ENCODE measurements at regions not wholly inside any gene's neighbourhood (a gene's known extent, or its start where the extent isn't known, plus 50 kb on each side); places are given as distances from the start of the nearest gene placed in this dataset.

DNA sequence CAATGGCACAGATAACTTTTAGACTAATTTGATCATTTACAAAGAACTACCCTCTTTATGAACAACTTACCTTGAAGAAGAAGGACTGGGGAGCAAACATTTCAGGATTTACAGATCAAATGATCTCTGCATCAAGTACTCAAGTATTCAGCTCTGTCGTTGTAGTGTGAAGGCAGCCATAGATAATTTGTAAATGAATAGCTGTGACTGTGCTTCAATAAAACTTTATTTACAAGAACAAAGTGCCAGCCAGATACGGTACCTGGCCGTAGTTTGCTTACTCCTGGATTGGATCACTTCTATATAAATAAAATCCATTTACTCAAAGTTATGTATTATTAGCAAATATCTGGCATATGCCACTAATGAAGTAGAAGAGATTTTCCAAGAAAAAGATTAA lies 388.2 kb upstream of the SEMA3A start:
- no peak for ATAC-seq

GRCh38 chr7:84578825-84579224 lies 384.2 kb upstream of the SEMA3A start:
- ATAC-seq, result no peak
- TF ChIP-seq, protein P1, sequence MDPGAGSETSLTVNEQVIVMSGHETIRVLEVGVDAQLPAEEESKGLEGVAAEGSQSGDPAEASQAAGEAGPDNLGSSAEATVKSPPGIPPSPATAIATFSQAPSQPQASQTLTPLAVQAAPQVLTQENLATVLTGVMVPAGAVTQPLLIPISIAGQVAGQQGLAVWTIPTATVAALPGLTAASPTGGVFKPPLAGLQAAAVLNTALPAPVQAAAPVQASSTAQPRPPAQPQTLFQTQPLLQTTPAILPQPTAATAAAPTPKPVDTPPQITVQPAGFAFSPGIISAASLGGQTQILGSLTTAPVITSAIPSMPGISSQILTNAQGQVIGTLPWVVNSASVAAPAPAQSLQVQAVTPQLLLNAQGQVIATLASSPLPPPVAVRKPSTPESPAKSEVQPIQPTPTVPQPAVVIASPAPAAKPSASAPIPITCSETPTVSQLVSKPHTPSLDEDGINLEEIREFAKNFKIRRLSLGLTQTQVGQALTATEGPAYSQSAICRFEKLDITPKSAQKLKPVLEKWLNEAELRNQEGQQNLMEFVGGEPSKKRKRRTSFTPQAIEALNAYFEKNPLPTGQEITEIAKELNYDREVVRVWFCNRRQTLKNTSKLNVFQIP (CRISPR knock-in tag; IDR thresholded peaks at IDR 0.05; ENCODE audit: borderline replicate concordance, low read depth), result no peak
- TF ChIP-seq, protein P2, sequence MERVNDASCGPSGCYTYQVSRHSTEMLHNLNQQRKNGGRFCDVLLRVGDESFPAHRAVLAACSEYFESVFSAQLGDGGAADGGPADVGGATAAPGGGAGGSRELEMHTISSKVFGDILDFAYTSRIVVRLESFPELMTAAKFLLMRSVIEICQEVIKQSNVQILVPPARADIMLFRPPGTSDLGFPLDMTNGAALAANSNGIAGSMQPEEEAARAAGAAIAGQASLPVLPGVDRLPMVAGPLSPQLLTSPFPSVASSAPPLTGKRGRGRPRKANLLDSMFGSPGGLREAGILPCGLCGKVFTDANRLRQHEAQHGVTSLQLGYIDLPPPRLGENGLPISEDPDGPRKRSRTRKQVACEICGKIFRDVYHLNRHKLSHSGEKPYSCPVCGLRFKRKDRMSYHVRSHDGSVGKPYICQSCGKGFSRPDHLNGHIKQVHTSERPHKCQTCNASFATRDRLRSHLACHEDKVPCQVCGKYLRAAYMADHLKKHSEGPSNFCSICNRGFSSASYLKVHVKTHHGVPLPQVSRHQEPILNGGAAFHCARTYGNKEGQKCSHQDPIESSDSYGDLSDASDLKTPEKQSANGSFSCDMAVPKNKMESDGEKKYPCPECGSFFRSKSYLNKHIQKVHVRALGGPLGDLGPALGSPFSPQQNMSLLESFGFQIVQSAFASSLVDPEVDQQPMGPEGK (CRISPR knock-in tag; IDR thresholded peaks at IDR 0.05; ENCODE audit: borderline replicate concordance), result no peak
- TF ChIP-seq ZNF70 (CRISPR knock-in tag; IDR thresholded peaks at IDR 0.05) (no peak), OSR1 (CRISPR knock-in tag; IDR thresholded peaks at IDR 0.05) (no peak), ZNF565 (CRISPR knock-in tag; conservative IDR thresholded peaks at IDR 0.05; ENCODE audit: low read depth) (no peak), PPARA (CRISPR knock-in tag; IDR thresholded peaks at IDR 0.05; ENCODE audit: borderline replicate concordance) (no peak), GLIS3 (CRISPR knock-in tag; IDR thresholded peaks at IDR 0.05) (no peak), ZNF8 (CRISPR knock-in tag; IDR thresholded peaks at IDR 0.05) (no peak), RARB (CRISPR knock-in tag; IDR thresholded peaks at IDR 0.05) (no peak), CSRNP3 (CRISPR knock-in tag; IDR thresholded peaks at IDR 0.05) (no peak), ZFP30 (CRISPR knock-in tag; IDR thresholded peaks at IDR 0.05) (no peak), ZC3H10 (CRISPR knock-in tag; IDR thresholded peaks at IDR 0.05) (no peak)
- TF ChIP-seq, protein P3, sequence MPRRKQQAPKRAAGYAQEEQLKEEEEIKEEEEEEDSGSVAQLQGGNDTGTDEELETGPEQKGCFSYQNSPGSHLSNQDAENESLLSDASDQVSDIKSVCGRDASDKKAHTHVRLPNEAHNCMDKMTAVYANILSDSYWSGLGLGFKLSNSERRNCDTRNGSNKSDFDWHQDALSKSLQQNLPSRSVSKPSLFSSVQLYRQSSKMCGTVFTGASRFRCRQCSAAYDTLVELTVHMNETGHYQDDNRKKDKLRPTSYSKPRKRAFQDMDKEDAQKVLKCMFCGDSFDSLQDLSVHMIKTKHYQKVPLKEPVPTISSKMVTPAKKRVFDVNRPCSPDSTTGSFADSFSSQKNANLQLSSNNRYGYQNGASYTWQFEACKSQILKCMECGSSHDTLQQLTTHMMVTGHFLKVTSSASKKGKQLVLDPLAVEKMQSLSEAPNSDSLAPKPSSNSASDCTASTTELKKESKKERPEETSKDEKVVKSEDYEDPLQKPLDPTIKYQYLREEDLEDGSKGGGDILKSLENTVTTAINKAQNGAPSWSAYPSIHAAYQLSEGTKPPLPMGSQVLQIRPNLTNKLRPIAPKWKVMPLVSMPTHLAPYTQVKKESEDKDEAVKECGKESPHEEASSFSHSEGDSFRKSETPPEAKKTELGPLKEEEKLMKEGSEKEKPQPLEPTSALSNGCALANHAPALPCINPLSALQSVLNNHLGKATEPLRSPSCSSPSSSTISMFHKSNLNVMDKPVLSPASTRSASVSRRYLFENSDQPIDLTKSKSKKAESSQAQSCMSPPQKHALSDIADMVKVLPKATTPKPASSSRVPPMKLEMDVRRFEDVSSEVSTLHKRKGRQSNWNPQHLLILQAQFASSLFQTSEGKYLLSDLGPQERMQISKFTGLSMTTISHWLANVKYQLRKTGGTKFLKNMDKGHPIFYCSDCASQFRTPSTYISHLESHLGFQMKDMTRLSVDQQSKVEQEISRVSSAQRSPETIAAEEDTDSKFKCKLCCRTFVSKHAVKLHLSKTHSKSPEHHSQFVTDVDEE (CRISPR knock-in tag; IDR thresholded peaks at IDR 0.05), result no peak
- TF ChIP-seq, protein P4, sequence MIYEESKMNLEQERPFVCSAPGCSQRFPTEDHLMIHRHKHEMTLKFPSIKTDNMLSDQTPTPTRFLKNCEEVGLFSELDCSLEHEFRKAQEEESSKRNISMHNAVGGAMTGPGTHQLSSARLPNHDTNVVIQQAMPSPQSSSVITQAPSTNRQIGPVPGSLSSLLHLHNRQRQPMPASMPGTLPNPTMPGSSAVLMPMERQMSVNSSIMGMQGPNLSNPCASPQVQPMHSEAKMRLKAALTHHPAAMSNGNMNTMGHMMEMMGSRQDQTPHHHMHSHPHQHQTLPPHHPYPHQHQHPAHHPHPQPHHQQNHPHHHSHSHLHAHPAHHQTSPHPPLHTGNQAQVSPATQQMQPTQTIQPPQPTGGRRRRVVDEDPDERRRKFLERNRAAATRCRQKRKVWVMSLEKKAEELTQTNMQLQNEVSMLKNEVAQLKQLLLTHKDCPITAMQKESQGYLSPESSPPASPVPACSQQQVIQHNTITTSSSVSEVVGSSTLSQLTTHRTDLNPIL (CRISPR knock-in tag; IDR thresholded peaks at IDR 0.05; ENCODE audit: low read depth), result no peak

More for the DNA sequence above, 388.2 kb upstream of the SEMA3A start:
- no peak for TF ChIP-seq TOX (CRISPR knock-in tag; IDR thresholded peaks at IDR 0.05; ENCODE audit: borderline replicate concordance)
- no peak for TF ChIP-seq ZNF565 (CRISPR knock-in tag; conservative IDR thresholded peaks at IDR 0.05; ENCODE audit: low read depth)
- no peak for TF ChIP-seq ZFP3 (CRISPR knock-in tag; IDR thresholded peaks at IDR 0.05)
- TF ChIP-seq, protein P1 (CRISPR knock-in tag; IDR thresholded peaks at IDR 0.05; ENCODE audit: borderline replicate concordance, low read depth), result no peak
- no peak for TF ChIP-seq ZNF70 (CRISPR knock-in tag; IDR thresholded peaks at IDR 0.05)
- TF ChIP-seq, protein P4 (CRISPR knock-in tag; IDR thresholded peaks at IDR 0.05; ENCODE audit: low read depth), result no peak
- no peak for TF ChIP-seq CSRNP3 (CRISPR knock-in tag; IDR thresholded peaks at IDR 0.05)
- no peak for TF ChIP-seq ISL1 (CRISPR knock-in tag; IDR thresholded peaks at IDR 0.05)
- no peak for TF ChIP-seq ZFP30 (CRISPR knock-in tag; IDR thresholded peaks at IDR 0.05)
- TF ChIP-seq BACH2 (CRISPR knock-in tag; IDR thresholded peaks at IDR 0.05; ENCODE audit: borderline replicate concordance), result no peak
- no peak for TF ChIP-seq ZNF8 (CRISPR knock-in tag; IDR thresholded peaks at IDR 0.05)
- no peak for TF ChIP-seq ARNTL (CRISPR knock-in tag; IDR thresholded peaks at IDR 0.05; ENCODE audit: borderline replicate concordance, low read depth)
- no peak for TF ChIP-seq PPARA (CRISPR knock-in tag; IDR thresholded peaks at IDR 0.05; ENCODE audit: borderline replicate concordance)
- no peak for TF ChIP-seq CSDC2 (CRISPR knock-in tag; IDR thresholded peaks at IDR 0.05)
- TF ChIP-seq, protein P2 (CRISPR knock-in tag; IDR thresholded peaks at IDR 0.05; ENCODE audit: borderline replicate concordance), result no peak
